ENCODE measurements at regions not wholly inside any gene's neighbourhood (a gene's known extent, or its start where the extent isn't known, plus 50 kb on each side); places are given as distances from the start of the nearest gene placed in this dataset.
"Not testable (repeated sequence)": the region's sequence is repeated elsewhere in the genome, so short reads cannot be mapped to it uniquely, and the experiment has no call there.

DNA sequence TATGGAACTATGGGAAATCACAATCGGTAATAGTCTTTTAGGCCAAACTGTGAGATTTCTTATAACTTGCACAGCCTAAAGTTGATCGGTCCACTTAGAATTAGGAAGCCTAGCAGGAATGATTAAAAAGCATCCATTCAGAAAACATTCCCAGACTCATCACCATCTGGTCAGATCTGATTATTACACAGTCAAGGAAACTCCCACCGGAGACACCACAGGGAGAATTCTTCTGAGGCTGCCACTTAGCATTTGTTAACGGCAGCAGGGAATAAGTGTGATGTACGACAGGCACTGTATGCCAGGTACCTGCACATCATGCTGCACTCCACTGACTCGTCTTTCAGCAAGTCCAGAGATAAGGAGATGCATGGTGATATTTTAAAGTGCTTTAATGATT, 227.6 kb upstream of the STEAP1 start:
- DNase-seq, result no peak
- ATAC-seq, result no peak

DNA sequence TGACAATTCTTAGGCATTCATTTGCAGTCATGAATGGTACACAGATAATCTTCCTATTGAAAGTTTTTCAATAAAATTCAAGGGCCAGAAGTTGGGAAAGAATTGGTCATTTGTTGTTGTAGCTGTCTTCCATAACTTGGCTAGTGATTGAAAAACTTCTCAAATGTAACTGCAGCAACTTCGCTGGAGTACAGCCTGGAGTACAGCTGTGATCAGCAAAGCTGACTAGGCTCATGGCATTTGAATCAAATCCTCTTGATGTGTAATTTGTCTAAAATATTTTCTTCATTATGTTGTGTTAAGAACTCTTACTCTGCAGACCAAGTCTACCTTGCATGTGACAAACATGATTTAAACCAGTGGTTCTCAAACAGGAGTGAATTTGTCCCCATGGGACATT, 226.5 kb upstream of the STEAP1 start:
- no peak for DNase-seq
- no peak for ATAC-seq

DNA sequence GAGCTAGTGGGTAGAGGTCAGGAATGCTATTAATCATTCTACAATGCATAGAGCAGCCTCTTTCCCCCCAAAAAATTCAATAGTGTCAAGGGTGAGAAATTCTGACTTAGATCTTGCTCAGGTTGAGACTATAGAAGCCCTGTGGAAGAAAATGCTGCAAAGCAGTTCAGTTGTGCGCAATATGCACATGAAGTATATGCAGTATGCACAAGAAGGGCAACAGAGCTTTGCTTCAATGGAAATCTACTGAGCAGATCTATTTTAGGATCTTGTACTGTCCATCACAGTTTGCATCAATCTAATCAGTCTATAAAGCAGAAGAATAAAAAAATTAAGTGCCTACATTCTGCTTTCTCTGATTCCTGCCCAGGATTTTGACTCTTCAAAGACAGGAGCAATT, 225.8 kb upstream of the STEAP1 start:
- DNase-seq, result no peak
- no peak for ATAC-seq

DNA sequence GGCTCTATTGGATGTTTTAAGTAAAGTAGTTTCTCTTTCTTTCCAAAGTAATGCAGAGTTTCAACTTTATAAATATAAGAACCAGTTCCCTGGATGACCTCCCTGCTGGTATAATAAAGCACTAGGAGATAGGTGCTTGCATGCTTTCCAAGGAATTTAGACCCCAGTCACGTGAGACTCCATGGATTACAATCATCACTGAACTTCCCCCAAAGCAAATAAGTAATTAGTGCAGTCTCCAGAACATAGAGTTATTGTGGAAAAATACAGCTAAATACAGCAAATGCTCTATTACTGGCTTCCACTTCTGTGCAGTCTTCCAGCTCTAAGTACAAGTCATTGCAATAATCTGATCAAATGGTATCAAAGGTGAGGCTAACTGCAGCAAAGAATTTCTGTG, 220.2 kb upstream of the STEAP1 start:
- ATAC-seq (no peak), DNase-seq (no peak)

DNA sequence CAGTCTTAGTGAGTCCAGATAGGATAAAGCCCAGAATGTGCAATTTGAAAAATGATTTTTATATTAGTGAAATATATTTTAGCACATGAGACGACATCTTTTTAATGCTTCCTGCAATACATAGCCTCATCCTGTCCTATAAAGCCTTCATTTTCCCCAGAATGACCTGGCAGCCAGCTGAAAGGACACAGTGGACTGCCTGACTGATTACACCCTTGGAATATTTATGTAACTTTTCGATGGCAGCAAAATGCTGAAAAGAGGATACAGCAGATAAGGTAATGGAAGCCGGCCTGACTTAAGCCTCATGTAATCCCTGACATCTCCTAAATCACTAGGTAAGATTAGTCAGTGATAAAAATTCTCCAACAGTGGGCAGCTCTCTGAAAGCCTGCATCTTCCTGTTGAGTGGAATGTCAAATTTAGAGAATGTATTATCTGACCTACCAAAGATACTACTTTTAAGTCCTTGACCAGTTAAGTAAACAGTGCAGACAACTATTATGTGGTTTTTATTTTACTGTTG, 210.7 kb upstream of the STEAP1 start:
- no peak for ATAC-seq
- DNase-seq, result no peak

DNA sequence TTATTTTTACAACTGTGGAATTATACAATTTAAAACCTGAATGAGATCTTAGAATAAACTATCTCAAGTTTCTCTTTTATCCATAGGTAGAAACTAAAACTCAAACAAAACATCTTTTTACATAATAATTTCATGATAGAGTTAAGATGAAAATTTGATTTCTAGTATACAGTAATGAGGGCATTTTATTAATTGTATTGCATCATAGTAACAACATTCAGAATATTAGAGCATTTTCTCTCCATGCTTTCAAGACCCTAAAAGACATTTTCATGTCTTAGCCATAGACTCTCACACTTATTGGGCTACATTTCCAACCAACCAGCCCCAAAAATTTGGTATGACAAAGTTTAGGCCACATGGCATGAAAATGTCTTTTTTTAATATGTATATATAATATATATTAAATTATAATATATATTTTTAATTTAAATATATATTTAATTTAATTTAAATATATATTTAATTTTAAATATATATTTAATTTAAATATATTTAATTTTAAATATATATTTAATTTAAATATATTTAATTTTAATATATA, 195.7 kb upstream of the STEAP1 start:
- DNase-seq (no peak), ATAC-seq (no peak)

DNA sequence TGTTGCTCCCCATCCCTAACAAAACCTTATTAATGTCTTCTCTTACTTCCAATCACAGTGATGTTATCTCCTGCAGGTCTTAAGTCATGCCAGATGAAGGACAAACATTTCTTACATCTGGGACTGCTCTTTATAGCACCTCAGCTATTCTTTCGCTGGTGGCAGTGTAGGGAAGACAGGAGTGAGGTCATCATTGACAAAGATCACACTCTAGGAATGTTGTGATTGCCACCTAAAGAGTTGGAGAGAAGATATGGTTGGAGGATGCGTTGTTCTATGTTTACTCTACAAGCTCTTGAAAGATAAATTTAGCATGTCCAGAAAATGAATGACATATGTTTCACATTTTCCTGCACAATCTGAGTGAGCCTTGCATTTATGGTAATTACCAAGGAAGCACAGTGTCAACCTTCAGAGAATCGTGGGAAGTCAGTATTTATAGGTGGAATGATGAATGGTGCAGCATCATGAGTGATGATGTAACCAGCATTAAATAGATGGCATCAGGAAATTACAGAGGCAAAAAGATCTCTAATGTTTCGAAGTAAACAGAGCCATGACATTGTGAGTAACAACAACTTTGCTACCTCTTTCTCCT, 188.1 kb upstream of the STEAP1 start:
- DNase-seq (no peak), ATAC-seq (no peak)

DNA sequence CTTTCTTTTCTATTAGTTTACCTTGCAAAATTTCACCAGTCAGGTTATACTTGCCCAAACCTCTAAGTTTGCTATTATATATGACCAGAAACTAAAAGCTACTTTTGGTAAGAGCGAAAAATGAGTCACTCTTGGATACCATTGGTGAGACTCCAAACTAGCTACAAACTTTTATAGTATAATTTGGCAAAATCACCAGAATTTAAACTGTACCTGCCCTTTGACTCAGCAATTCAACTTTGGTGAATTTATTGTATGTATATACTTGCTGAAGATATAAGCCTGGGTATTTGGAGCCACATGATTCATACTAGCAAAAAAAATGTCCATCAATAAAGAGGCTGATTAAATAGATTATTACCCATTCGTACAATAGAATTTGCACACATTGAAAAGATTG, 178.7 kb upstream of the STEAP1 start:
- no peak for ATAC-seq

DNA sequence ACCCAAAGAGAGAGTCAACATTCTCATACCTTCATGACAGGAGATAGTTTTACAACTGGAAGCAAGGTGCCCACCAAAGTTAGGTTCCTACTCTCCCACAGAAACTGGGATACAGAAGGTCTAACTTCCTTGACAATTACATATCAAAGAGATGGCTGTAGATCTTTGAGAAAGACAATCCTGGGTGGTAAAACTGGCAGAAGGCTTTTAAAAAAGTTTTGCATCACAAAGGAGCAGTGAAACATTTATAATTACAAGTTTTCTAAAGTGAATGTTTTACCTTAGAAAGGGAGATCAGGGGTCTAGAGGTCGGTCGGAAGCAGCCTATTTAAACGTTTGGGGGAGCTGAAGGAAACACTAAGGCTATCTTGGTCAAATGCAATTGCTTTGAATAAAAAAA, 166.6 kb upstream of the STEAP1 start:
- ATAC-seq, result no peak
- no peak for DNase-seq

More for the DNA sequence above, 178.7 kb upstream of the STEAP1 start:
- DNase-seq, result no peak

DNA sequence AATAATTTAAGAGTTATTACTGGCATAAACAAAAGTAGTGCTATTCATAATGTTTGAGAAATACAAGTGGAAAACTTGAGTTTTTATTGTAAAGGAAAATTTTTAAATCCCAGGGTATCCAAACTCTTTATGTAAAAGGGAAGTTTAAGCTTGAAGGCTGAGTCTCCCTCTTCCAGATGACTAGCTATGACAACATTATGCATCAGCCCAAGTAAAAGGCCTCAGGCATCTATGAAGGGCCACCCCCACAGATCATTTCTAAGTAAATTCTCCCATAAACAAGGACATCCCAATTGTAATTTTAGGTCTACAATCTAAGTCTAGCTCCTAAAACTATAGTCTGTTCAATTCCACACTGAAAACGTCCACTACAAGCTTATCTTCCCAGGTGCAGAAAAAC, 166.2 kb upstream of the STEAP1 start:
- no peak for DNase-seq
- no peak for ATAC-seq

DNA sequence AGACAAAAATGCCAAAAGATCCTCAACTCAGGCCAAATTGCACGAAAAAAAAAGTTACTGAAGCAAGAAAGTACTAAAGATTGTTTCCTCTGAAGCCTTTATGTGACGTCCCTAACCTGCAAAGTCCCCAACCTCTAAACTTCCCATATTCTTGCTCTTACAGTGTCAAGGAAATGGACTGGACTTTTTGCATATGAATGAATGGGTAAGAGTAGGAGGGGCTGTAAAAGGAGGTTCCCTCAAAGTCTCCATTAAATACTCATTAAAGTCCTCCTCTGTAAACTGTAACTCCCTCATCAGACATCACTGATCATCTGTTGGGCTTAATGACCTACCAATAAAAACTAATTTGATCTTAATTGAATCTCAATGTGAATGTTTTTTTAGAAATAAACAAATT, 164.8 kb upstream of the STEAP1 start:
- no peak for DNase-seq
- no peak for ATAC-seq

DNA sequence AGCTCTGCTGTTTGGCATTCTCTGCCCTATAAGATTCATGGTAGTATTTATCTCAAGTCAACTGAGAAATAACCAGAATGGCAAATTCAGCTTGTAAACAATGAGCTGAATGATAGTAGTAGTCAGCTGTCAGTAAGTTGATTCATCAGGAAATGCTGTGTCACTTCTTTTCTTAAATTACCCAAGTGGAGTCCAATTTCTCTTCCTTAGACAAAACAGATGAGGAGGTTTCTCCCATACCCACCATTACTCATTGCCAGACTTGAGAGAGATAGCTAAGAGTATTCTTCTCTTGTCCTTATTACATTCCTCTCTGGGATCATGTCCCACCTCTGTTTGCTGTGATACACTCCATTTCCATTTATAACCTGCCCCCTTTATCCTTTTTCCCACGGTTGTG, 159.8 kb upstream of the STEAP1 start:
- no peak for ATAC-seq
- DNase-seq, result no peak

DNA sequence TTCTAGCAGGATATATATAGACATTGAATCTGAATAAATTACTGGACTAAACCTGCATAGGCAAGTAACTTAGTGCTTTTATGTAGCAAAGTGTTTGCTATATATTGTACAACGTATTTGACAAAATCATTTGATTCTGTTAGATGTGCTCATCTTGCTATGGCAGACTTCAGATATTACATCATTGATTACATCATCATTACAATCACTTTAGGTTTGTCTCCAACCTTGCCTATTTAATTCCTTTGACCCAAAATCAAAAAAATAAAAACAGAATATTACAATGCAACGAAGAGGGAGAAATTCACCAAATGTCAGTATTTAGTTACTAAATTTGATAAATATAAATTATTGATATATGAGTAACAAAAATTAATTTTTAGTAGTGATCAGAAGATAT, 155.7 kb upstream of the STEAP1 start:
- DNase-seq (no peak), ATAC-seq (no peak)

DNA sequence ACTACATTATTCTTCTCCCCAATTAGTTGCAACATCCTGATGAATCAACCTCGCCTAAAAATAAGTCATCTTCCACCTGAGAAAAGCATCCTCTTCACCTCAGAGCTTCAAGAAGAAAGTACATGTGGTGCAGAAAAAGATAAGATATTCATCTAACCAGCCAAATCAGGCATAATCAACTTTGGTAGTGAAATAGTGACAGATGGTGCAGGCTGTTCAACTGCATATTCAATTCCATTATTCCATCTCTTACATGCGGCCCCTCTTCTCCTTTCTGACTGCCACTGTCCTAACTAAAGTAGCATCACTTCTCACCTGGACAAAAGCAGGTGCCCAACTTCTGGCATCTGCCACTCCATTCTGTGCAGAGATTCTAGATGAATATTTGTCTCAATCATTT, 148.4 kb upstream of the STEAP1 start:
- DNase-seq (no peak), ATAC-seq (no peak)

DNA sequence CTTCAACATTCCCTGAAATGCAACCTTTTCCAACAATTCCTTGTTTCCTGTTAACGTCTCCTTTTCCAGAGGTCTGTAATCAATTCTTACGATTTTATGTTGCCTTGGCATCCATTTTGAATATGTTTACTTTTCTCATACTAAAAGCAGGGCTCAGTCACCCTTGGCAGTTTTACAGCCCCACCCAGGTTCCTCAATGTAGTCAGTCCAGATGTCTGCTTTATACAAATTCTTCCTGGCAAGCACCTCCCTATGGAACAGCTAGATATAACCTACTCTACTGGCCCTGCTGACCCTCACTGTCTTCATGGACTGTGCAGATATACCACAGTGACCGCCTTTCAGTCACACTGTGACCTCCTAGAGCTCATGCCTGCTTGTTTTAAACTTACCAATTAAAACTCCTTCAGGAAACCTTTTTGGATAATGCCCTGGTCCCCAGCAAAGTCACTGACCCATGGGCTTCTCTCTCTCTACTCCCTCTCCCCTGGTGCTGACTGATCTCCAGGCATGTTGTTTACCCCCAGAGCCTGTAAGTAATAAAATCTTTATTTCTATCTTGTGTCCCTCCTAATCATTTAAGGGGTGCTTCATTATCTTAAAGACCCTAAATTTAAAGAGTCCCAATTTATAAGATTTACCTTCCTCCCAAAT, 147.1 kb upstream of the STEAP1 start:
- ATAC-seq, result no peak
- no peak for DNase-seq

DNA sequence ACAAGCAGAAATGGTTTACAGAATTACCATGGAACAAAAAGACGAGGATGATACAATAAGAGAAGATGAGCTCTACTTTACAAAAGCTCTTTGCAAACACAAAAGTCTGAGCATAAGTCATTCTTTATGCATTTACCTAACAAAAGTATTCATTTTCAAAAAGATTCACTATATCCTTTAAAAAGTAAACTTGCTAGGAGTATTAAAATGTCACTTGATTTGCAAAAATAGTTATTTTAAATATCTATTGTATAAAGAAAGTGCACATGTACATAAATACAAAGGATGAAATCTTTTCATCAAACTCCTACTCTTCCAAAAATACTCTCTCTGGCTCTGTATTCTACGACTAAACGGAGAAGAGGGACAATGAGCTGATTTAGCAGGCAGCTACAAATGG, 146.4 kb upstream of the STEAP1 start:
- DNase-seq (no peak), ATAC-seq (no peak)

DNA sequence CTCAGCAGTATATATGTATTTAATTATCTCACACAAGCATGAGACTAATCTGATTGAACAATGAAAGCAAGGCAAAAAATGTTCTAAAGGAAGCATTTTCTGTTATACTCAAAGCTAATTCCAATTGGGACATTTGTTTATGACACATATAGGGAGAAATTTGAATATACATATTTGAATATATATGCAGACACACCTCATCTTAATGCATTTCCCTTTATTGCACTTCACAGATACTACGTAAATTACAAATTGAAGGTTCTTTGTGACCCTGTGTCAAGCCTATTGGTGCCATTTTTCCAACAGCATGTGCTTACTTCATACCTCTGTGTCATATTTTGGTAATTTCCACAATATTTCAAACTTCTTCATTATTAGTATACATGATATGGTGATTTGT, 132.1 kb upstream of the STEAP1 start:
- ATAC-seq (no peak), DNase-seq (no peak)

DNA sequence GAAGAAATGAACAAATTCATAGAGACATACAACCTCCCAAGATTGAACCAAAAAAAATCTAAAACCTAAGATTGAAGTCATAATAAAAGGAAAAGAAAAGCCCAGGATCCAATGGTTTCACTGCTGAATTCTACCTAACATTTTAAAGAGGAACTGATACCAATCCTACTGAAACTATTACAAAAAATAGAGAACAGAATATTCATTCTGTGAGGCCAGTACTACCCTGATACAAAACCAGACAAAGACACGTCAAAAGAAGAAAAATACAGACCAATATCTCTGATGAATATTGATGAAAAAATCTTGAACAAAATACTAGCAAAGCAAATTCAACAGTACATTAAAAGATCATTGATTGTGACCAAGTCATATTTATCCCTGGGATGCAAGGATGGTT, 128.5 kb upstream of the STEAP1 start:
- DNase-seq, result no peak
- no peak for ATAC-seq

DNA sequence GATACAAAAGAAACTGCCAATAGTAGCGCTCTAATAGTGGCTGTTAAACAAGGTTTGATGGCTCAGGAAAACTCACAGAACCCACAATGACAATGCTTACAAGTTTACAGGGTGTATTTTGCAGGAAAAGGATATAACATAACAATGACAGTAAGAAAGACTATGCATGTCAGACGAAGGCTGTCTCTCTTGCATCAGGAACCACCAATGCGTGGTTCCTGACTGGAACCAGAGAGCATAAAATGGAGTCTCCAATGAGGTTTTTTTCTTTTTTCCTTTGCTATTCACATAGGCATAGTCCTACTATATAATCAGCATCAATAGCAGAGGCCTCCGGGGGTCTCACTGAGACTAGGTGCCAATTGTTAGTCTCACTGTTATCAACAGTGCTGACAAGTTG, 120.4 kb upstream of the STEAP1 start:
- ATAC-seq, result no peak

DNA sequence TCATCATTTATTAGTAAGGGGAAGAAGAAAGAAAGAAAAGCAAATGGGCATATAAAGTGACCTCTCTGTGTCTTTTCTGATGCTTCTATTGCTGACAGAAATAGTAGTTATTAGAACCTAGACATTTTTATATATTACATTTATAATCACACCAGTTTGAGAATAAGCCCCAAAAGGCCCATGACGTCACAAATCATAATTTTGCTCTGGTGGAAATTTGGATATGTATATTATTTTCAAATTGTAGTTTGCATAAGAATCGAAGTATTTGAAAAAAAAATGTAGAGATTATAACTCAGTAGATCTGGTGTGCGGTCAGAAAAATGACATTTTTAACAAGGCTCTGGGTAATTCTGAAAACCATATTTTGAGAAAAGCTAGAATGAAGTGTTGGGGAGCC, 101.2 kb upstream of the STEAP1 start:
- DNase-seq, result no peak
- no peak for ATAC-seq

More for the DNA sequence above, 120.4 kb upstream of the STEAP1 start:
- DNase-seq, result no peak

DNA sequence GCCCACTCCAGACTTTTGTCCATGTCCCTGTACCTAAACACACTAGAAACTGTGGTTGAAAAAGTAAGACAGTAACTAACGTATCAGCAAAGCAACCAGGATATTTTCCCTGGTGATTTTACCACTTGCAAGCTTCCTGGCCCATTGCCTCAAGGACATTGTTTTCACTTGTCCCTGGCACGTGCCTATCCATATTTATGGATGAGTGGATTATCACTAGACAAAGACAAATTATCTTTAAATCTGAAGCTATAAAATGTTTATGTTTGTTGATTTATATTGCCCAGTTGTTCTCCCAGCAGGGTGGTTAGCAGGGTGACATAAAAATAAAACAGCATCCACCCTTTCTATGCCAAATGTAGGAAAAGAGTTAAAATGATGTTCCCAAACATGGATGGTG, 93.2 kb upstream of the STEAP1 start:
- ATAC-seq (no peak), DNase-seq (no peak)

DNA sequence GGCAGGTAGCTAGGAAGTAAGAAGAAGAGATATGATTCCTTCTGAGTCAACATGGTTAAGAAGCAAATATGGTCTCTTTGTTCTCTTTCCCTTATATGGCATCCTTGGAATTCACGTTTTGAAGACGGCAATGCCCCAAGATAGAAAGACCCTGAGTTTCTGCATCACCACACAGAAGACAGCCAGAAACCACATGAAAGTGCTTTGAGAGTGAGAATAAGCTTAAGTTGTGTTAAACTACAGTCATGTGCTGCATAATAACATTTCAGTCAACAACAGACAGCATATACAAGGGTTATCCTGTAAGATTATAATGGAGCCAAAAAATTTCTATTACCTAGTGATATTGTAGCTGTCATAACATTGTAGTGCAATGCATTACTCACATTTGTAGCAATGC, 89.9 kb upstream of the STEAP1 start:
- ATAC-seq (no peak), DNase-seq (no peak)

DNA sequence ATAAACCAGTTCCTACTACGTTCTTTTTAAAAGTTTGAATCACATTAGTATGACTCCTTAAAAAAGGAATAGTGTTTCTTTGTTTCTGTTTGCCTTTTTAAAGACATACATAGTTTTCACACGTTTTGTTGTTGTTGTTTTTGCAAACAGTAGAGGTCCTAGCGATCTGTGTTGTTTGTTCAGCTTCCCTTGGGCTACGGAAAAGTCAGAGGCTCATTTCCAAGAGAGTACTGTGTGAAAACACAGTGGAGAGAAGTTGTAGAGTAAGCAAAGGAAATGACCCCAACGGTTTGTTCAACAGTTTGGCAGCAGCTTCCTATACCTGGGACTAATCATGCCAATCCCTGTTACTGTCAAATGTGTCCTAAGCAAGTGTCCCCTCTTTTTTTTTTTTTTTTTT, 87.1 kb upstream of the STEAP1 start:
- ATAC-seq, result no peak
- DNase-seq, result no peak

DNA sequence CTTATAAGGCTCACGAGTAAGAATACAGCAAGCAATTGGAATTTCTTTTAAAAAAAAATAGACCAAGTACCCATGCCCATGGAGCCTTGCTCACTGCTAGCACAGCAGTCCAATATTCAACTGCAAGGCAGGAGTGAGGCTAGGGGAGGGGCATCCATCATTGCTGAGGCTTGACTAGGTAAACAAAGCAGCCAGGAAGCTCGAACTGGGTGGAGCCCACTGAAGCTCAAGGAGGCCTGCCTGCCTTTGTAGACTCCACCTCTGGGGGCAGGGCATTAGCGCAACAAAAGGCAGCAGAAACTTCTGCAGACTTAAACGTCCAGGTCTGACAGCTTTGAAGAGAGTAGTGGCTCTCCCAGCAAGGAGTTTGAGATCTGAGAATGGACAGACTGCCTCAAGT, 84.0 kb upstream of the STEAP1 start:
- DNase-seq, ATAC-seq: not testable (repeated sequence)
